H1 (cell line): ENCODE measurements at regions not wholly inside any gene's neighbourhood (a gene's known extent, or its start where the extent isn't known, plus 50 kb on each side); places are given as distances from the start of the nearest gene placed in this dataset.

Experiments used
- CTCF ChIA-PET: fragments of 300-600 bp; sonication (Branson Sonifier 250); formaldehyde crosslinking; loops from one replicate; lab custom pipeline; 2021; ENCODE audit not compliant: partially characterized antibody; lab: Charles Lee
- POLR2A ChIA-PET: fragments of 300-600 bp; sonication (Branson Sonifier 250); formaldehyde crosslinking; loops from one replicate; lab custom pipeline; 2021; ENCODE audit warnings: inconsistent platforms; ENCODE audit not compliant: partially characterized antibody; lab: Charles Lee
- DNase-seq, 2 experiments: peaks; one replicate each; pipeline versions ENCODE4 v3.0.0 to v3.0.0-alpha.2; 2010 to 2022; ENCODE audit warnings: low spot score in 2 of 2, low read depth in 1 of 2, mixed read lengths in 1 of 2
- FAIRE-seq: peaks from 2 replicates; lab custom pipeline; 2011; peaks lifted over from hg19 to GRCh38; lab: Jason Lieb, UNC
- H2AFZ ChIP-seq: 2 replicates; pipeline ENCODE4 v1.8.1; 2012; ENCODE audit warnings: low read length, inconsistent platforms
- H2AK5ac ChIP-seq: 2 replicates; pipeline ENCODE4 v1.6.1; 2013; ENCODE audit warnings: low read depth, low read length
- H2BK120ac ChIP-seq: replicated peaks from 2 replicates; pipeline ENCODE3; 2013; ENCODE audit warnings: low read depth, low read length, inconsistent platforms
- H2BK12ac ChIP-seq: 2 replicates; pipeline ENCODE4 v1.6.1; 2013; ENCODE audit warnings: low read depth, low read length
- H2BK15ac ChIP-seq: 2 replicates; pipeline ENCODE4 v1.6.1; 2013; ENCODE audit warnings: low read length
- H2BK20ac ChIP-seq: 2 replicates; pipeline ENCODE4 v1.6.1; 2013; ENCODE audit warnings: low read length
- H2BK5ac ChIP-seq: 2 replicates; pipeline ENCODE4 v1.6.1; 2013; ENCODE audit warnings: low read depth, low read length
- H3K14ac ChIP-seq: 2 replicates; pipeline ENCODE4 v1.6.1; 2013; ENCODE audit warnings: inconsistent platforms; ENCODE audit not compliant: insufficient read length
- H3K18ac ChIP-seq: 2 replicates; pipeline ENCODE4 v1.6.1; 2013; ENCODE audit warnings: low read length; ENCODE audit errors: extremely low read depth
- H3K23ac ChIP-seq: 2 replicates; pipeline ENCODE4 v1.6.1; 2013; ENCODE audit warnings: inconsistent platforms; ENCODE audit not compliant: insufficient read length
- H3K23me2 ChIP-seq: 2 replicates; pipeline ENCODE4 v1.6.1; 2013; ENCODE audit warnings: low read depth, low read length
- H3K27ac ChIP-seq: 2 replicates; pipeline ENCODE4 v1.6.1; 2011; ENCODE audit warnings: low read depth, low read length, inconsistent platforms
- H3K27me3 ChIP-seq, 4 experiments: replicated peaks in 1 of 4; 1 replicate in 1 of 4; 2 replicates in 3 of 4; pipeline versions ENCODE4 v1.6.1 to v1.8.1; 2011 to 2013; ENCODE audit warnings: low read length in 3 of 4, mild to moderate bottlenecking in 3 of 4, inconsistent platforms in 2 of 4, mixed read lengths in 2 of 4, moderate library complexity in 1 of 4; ENCODE audit not compliant: control insufficient read depth in 3 of 4, insufficient read depth in 3 of 4; ENCODE audit errors: extremely low read depth in 1 of 4
- H3K36me3 ChIP-seq, 4 experiments: 2 replicates each; pipeline versions ENCODE4 v1.6.1 to v1.8.1; 2011 to 2013; ENCODE audit warnings: mild to moderate bottlenecking in 4 of 4, low read length in 3 of 4, moderate library complexity in 2 of 4, control low read depth in 1 of 4, inconsistent platforms in 1 of 4; ENCODE audit not compliant: insufficient read depth in 4 of 4, control insufficient read depth in 2 of 4
- H3K4ac ChIP-seq: replicated peaks from 2 replicates; pipeline ENCODE3; 2013; ENCODE audit warnings: low read length, low read depth, mixed read lengths, inconsistent platforms; ENCODE audit not compliant: insufficient read length
- H3K4me1 ChIP-seq, 4 experiments: replicated peaks in 1 of 4; 1 replicate in 1 of 4; 2 replicates in 3 of 4; pipeline versions ENCODE4 v1.6.1 to v1.8.1; 2011 to 2013; ENCODE audit warnings: low read length in 3 of 4, inconsistent platforms in 2 of 4, mixed read lengths in 1 of 4; ENCODE audit not compliant: insufficient read depth in 4 of 4, control insufficient read depth in 3 of 4
- H3K4me2 ChIP-seq, 2 experiments: 2 replicates each; pipeline versions ENCODE4 v1.6.1 to v1.8.1; 2011 to 2013; ENCODE audit warnings: low read depth in 2 of 2, low read length in 2 of 2, control low read depth in 1 of 2, inconsistent platforms in 1 of 2, mild to moderate bottlenecking in 1 of 2; ENCODE audit not compliant: insufficient read depth in 1 of 2
- H3K4me3 ChIP-seq, 4 experiments: fragments of 200-600, 300-600 bp in 1 of 4; sonication (generic), shearing (Covaris generic), sonication (Bioruptor Twin) in 1 of 4; 2 replicates each; pipeline versions ENCODE4 v1.5.1 to v1.8.1; 2011 to 2016; ENCODE audit warnings: low read length in 4 of 4, low read depth in 3 of 4, control low read depth in 2 of 4, inconsistent platforms in 2 of 4, mild to moderate bottlenecking in 2 of 4, mixed read lengths in 1 of 4, moderate library complexity in 1 of 4; ENCODE audit not compliant: insufficient read depth in 2 of 4; ENCODE audit errors: extremely low read depth in 1 of 4
- H3K56ac ChIP-seq: replicated peaks from 2 replicates; pipeline ENCODE3; 2013; ENCODE audit warnings: low read depth, mild to moderate bottlenecking, mixed read lengths, low read length, inconsistent platforms; ENCODE audit not compliant: insufficient read length
- H3K79me1 ChIP-seq: 2 replicates; pipeline ENCODE4 v1.6.1; 2013; ENCODE audit warnings: low read depth, low read length, control low read depth
- H3K79me2 ChIP-seq, 2 experiments: 2 replicates each; pipeline versions ENCODE4 v1.6.1 to v1.8.1; 2012 to 2013; ENCODE audit warnings: low read length in 2 of 2, mild to moderate bottlenecking in 2 of 2, inconsistent platforms in 1 of 2; ENCODE audit not compliant: insufficient read depth in 2 of 2, control insufficient read depth in 1 of 2
- H3K9ac ChIP-seq, 4 experiments: replicated peaks in 1 of 4; 1 replicate in 1 of 4; 2 replicates in 3 of 4; pipeline versions ENCODE4 v1.6.1 to v1.8.1; 2011 to 2013; ENCODE audit warnings: low read depth in 3 of 4, low read length in 3 of 4, control low read depth in 2 of 4, mild to moderate bottlenecking in 2 of 4, moderate library complexity in 2 of 4, inconsistent platforms in 1 of 4; ENCODE audit errors: extremely low read depth in 1 of 4
- H3K9me3 ChIP-seq, 2 experiments: 2 replicates each; pipeline versions ENCODE4 v1.6.1 to v1.8.1; 2012 to 2013; ENCODE audit warnings: mild to moderate bottlenecking in 2 of 2, moderate library complexity in 2 of 2, control low read depth in 1 of 2, inconsistent platforms in 1 of 2, low read depth in 1 of 2, low read length in 1 of 2, mixed read lengths in 1 of 2; ENCODE audit not compliant: insufficient read depth in 2 of 2
- H4K20me1 ChIP-seq, 2 experiments: replicated peaks in 1 of 2; 2 replicates each; pipeline versions ENCODE3 to v1.8.1; 2011 to 2013; ENCODE audit warnings: inconsistent platforms in 2 of 2, low read length in 2 of 2, mild to moderate bottlenecking in 1 of 2; ENCODE audit not compliant: insufficient read depth in 2 of 2, control insufficient read depth in 1 of 2
- H4K5ac ChIP-seq: 2 replicates; pipeline ENCODE4 v1.6.1; 2013; ENCODE audit warnings: low read length, low read depth, mixed read lengths, inconsistent platforms; ENCODE audit not compliant: insufficient read length
- H4K8ac ChIP-seq: 2 replicates; pipeline ENCODE4 v1.8.0; 2013; ENCODE audit warnings: mild to moderate bottlenecking, moderate library complexity, low read length, inconsistent platforms; ENCODE audit not compliant: insufficient read depth; ENCODE audit errors: extremely low read depth
- H4K91ac ChIP-seq: replicated peaks from 2 replicates; pipeline ENCODE3; 2013; ENCODE audit warnings: low read length, mixed read lengths, inconsistent platforms; ENCODE audit not compliant: insufficient read length
- ATF2 ChIP-seq: IDR thresholded peaks from 2 replicates; pipeline ENCODE4 v1.6.1; 2012; ENCODE audit warnings: low read length, inconsistent platforms
- CEBPB ChIP-seq: IDR thresholded peaks from 2 replicates; pipeline ENCODE4 v1.6.1; 2012; ENCODE audit warnings: low read depth, low read length
- CHD1 ChIP-seq: IDR thresholded peaks from 2 replicates; pipeline ENCODE4 v1.6.1; 2012; ENCODE audit warnings: low read depth, low read length, improper control_type of control experiment
- CHD2 ChIP-seq: IDR thresholded peaks from 2 replicates; pipeline ENCODE4 v1.6.1; 2012; ENCODE audit warnings: low read length, improper control_type of control experiment
- JUN ChIP-seq: IDR thresholded peaks from 2 replicates; pipeline ENCODE4 v1.6.1; 2011; ENCODE audit warnings: low read depth, mild to moderate bottlenecking, improper control_type of control experiment, low read length
- POLR2AphosphoS5 ChIP-seq: IDR thresholded peaks from 2 replicates; pipeline ENCODE4 v1.6.1; 2011; ENCODE audit warnings: low read depth, low read length
- SIX5 ChIP-seq: IDR thresholded peaks from 2 replicates; pipeline ENCODE4 v1.6.1; 2011; ENCODE audit warnings: mild to moderate bottlenecking, low read depth, low read length
- SP1 ChIP-seq: IDR thresholded peaks from 2 replicates; pipeline ENCODE4 v1.6.1; 2011; ENCODE audit warnings: low read depth, low read length
- SP2 ChIP-seq: IDR thresholded peaks from 2 replicates; pipeline ENCODE4 v1.6.1; 2012; ENCODE audit warnings: mild to moderate bottlenecking, low read length, inconsistent platforms
- TF ChIP-seq, protein P1 (sequence below): IDR thresholded peaks from 2 replicates; pipeline ENCODE4 v1.6.1; 2011; ENCODE audit warnings: low read depth, mild to moderate bottlenecking, low read length; ENCODE audit not compliant: insufficient read depth
- TF ChIP-seq, protein P2 (sequence below): IDR thresholded peaks from 2 replicates; pipeline ENCODE4 v1.6.1; 2012; ENCODE audit warnings: inconsistent platforms

- H4K8ac ChIP-seq, result no peak overlapping the region
- H2BK15ac ChIP-seq, result no peak overlapping the region
- H3K27me3 ChIP-seq, result no peaks in the 10 kb centered on the region
- no peak overlapping the region for H3K56ac ChIP-seq
- H2BK12ac ChIP-seq, result no peak overlapping the region
- H2BK20ac ChIP-seq, result no peak overlapping the region
- H3K9me3 ChIP-seq, result no peaks in the 10 kb centered on the region
- H3K4me3 ChIP-seq, result no peak overlapping the region
- H4K5ac ChIP-seq, result no peak overlapping the region
- H2BK5ac ChIP-seq, result no peak overlapping the region
- H3K4me2 ChIP-seq, result no peak overlapping the region
- H3K79me2 ChIP-seq, result no peaks in the 10 kb centered on the region
- H3K9ac ChIP-seq, result no peak overlapping the region
- H2AK5ac ChIP-seq, result no peak overlapping the region
- H4K91ac ChIP-seq, result no peak overlapping the region
- H2BK120ac ChIP-seq, result no peak overlapping the region
- CTCF ChIA-PET, result no interaction called here
- no peak overlapping the region for H3K18ac ChIP-seq
- no peak overlapping the region for H2AFZ ChIP-seq
- H3K27ac ChIP-seq, result no peak overlapping the region
- no peaks in the 10 kb centered on the region for H3K79me1 ChIP-seq
- no peaks in the 10 kb centered on the region for H4K20me1 ChIP-seq
- POLR2A ChIA-PET, result no interaction called here
- no peaks in the 10 kb centered on the region for H3K4me1 ChIP-seq
- no peak overlapping the region for H3K14ac ChIP-seq
- no peak overlapping the region for H3K23ac ChIP-seq
- H3K4ac ChIP-seq, result no peak overlapping the region
- FAIRE-seq (no peak), DNase-seq (no peak)
- H3K23me2 ChIP-seq, result no peaks in the 10 kb centered on the region
- H3K36me3 ChIP-seq, result no peaks in the 10 kb centered on the region
- TF ChIP-seq JUN (no peak), SIX5 (no peak), CEBPB (no peak), SP2 (no peak), ATF2 (no peak), CHD2 (no peak), POLR2AphosphoS5 (no peak), SP1 (no peak), CHD1 (no peak)
- TF ChIP-seq, protein P1, sequence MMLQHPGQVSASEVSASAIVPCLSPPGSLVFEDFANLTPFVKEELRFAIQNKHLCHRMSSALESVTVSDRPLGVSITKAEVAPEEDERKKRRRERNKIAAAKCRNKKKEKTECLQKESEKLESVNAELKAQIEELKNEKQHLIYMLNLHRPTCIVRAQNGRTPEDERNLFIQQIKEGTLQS, result no peak
- TF ChIP-seq, protein P2, sequence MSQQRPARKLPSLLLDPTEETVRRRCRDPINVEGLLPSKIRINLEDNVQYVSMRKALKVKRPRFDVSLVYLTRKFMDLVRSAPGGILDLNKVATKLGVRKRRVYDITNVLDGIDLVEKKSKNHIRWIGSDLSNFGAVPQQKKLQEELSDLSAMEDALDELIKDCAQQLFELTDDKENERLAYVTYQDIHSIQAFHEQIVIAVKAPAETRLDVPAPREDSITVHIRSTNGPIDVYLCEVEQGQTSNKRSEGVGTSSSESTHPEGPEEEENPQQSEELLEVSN, result no peak
Observed at GRCh38 chrX:42022158-42022557, 98.8 kb upstream of the CASK start.
